Epithelial cell of proximal tubule (primary cell): ENCODE measurements at regions not wholly inside any gene's neighbourhood (a gene's known extent, or its start where the extent isn't known, plus 50 kb on each side); places are given as distances from the start of the nearest gene placed in this dataset.
"Not testable (repeated sequence)": the region's sequence is repeated elsewhere in the genome, so short reads cannot be mapped to it uniquely, and the experiment has no call there.

ENCODE experiments used
- DNase-seq: peaks from one replicate; pipeline ENCODE4 v3.0.0-alpha.2; 2011; ENCODE audit warnings: low read depth
- H3K4me3 ChIP-seq: 2 replicates; pipeline ENCODE4 v1.5.1; 2011; ENCODE audit warnings: low read depth, mild to moderate bottlenecking, low read length
- TF ChIP-seq, protein P1 (sequence below): conservative IDR thresholded peaks from 2 replicates; pipeline ENCODE4 v1.5.1; 2012; ENCODE audit warnings: low read depth, mild to moderate bottlenecking, low read length

DNA sequence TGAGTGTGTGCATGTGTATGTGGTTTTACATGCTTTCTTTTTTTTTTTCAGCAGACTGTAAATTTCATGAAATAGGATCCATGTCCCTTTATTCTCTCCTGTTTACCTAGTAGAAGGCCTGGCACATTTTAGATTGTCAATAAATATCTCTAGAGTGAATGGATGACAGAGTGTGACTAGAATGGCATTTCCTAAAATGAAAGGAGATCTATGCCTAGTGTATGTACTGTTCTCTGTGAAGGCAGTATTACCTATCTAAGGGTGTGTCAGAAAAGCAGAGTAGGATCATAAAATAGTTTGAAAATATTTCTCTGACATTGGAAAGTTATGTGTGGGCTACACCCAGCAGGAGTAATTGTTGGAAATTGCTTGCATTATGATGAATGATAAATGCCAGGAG, 1876.0 kb upstream of the C9orf72 start:
- no peak for DNase-seq
- TF ChIP-seq, protein P1, sequence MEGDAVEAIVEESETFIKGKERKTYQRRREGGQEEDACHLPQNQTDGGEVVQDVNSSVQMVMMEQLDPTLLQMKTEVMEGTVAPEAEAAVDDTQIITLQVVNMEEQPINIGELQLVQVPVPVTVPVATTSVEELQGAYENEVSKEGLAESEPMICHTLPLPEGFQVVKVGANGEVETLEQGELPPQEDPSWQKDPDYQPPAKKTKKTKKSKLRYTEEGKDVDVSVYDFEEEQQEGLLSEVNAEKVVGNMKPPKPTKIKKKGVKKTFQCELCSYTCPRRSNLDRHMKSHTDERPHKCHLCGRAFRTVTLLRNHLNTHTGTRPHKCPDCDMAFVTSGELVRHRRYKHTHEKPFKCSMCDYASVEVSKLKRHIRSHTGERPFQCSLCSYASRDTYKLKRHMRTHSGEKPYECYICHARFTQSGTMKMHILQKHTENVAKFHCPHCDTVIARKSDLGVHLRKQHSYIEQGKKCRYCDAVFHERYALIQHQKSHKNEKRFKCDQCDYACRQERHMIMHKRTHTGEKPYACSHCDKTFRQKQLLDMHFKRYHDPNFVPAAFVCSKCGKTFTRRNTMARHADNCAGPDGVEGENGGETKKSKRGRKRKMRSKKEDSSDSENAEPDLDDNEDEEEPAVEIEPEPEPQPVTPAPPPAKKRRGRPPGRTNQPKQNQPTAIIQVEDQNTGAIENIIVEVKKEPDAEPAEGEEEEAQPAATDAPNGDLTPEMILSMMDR: no peak
- H3K4me3 ChIP-seq: no peak overlapping the region

DNA sequence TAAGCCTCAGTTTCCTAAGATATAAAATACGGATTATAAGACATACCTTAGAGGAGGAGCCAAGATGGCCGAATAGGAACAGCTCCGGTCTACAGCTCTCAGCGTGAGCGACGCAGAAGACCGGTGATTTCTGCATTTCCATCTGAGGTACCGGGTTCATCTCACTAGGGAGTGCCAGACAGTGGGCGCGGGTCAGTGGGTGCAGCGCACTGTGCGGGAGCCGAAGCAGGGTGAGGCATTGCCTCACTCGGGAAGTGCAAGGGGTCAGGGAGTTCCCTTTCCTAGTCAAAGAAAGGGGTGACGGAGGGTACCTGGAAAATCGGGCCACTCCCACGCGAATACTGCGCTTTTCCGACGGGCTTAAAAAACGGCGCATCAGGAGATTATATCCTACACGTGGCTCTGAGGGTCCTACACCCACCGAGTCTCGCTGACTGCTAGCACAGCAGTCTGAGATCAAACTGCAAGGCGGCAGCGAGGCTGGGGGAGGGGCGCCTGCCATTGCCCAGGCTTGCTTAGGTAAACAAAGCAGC, 1877.1 kb upstream of the C9orf72 start:
- not testable (repeated sequence) for H3K4me3 ChIP-seq, DNase-seq

DNA sequence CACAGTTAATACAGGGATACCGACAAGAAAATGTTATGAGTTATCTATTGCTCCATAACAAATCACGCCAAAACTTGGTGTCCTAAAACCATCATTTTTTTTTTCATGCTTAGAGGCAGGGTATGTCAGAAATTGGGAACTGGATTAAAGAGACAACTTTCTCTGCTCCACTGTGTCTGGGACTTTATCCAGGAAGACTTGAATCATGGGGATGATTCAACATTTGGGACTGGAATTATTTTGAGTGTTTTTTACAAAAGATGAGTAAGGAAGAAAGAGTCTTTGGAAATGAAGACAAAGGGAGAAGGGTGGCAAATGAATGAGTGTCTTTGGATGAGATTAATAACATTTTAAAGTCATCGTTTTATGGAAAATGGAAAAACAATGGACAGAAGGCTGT, 1883.7 kb upstream of the C9orf72 start:
- no peak for DNase-seq
- H3K4me3 ChIP-seq: no peak overlapping the region
- TF ChIP-seq, protein P1: no peak

DNA sequence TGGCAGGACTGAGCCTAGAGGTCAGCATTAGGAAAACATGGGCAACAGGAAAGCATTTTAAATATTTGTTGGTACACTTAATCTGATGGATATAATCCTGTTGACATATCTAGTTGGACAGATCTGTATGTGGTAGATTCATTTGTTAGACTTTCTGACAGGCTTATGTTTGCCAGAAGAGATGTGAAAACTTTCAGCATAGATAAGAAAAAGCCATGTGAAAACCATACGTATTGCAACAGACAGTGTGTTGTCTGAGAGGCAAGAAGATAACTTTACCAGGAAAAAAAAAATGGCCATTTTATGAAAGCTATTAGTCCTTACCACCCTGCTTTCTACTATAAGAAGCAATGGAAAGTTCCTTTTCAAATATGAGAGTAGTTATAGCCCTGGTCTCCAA, 1902.2 kb upstream of the C9orf72 start:
- no peak for DNase-seq
- H3K4me3 ChIP-seq: no peak overlapping the region
- TF ChIP-seq, protein P1: no peak

DNA sequence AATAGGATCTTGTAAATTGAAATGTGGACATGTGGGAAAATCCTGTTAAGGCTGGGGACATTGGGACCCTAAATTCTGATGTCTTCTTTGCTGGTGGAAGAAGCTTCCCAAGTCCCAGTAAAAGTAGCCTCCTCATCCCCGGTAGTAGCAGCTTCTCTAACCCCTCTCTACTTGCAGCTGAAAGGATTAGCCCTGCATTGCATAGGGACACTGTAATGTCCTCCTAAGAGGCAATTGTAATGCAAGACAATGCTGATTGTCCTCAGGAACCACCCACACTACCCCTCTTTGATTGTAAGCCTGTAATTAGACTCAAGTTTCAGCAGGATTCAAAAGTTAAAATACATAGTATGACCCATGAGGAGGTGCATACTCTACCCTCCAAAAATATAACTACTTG, 1938.4 kb upstream of the C9orf72 start:
- TF ChIP-seq, protein P1: no peak
- no peak overlapping the region for H3K4me3 ChIP-seq
- DNase-seq: no peak

DNA sequence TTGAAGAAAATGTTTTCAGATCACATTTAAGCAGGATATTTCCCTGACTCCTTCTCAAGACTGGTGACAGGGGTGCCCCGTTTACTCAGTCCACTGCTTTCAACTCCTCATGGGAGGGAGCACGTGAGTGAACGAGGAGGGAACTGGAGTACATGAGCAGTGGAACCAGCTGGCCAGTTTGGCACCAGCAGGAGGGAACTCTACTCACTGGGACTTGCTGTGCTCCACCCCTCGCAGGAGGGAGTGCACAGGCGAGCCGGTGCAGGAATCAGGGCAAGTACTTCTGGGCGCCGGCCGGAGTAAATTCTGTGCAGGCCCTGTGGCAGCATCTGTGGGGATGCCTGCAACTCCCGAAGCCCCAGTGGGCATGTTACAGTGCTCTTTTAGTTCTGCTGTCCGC, 1941.1 kb upstream of the C9orf72 start:
- H3K4me3 ChIP-seq: no peak overlapping the region
- TF ChIP-seq, protein P1: no peak
- no peak for DNase-seq

DNA sequence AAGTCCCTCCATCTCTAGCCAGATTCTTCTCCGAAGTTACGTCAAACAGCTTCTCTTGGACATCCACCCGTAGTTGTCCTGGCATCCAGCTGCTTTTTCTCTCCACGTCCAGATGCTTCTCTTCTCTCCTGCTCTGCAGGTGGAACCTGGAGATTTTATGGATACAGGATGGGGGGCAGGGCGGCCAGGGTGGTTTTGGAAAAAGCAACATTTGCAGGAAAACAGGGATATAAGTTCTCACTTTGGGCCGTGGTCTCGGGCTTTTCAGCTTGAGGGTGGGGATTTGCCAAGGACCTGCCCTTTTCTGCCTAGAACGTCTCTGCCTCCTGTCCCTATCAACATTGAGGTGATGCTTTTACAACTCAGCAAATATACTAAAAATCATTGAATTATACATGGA, 1941.6 kb upstream of the C9orf72 start:
- no peak overlapping the region for H3K4me3 ChIP-seq
- no peak for DNase-seq
- TF ChIP-seq, protein P1: no peak
